Central memory CD8-positive, alpha-beta T cell (primary cell): ENCODE measurements at regions not wholly inside any gene's neighbourhood (a gene's known extent, or its start where the extent isn't known, plus 50 kb on each side); places are given as distances from the start of the nearest gene placed in this dataset.

ENCODE experiments used
- ATAC-seq: fragments of 150-1000 bp; cut with Tn5 transposase; replicated peaks from 2 replicates; pipeline ENCODE4 v1.10.0; 2022; ENCODE audit warnings: mild to moderate bottlenecking, moderate FRiP score, moderate number of reproducible peaks; ENCODE audit not compliant: poor library complexity, severe bottlenecking; ENCODE audit errors: extremely low read depth
- DNase-seq, 2 donors: peaks; one replicate each; pipeline ENCODE4 v3.0.0; 2021; ENCODE audit warnings: low spot score in 2 of 2
- H3K27ac Mint-ChIP-seq: one replicate; pipeline ENCODE4 v1.8.0; 2022; ENCODE audit warnings: low read depth, mild to moderate bottlenecking, moderate library complexity, mixed read lengths
- H3K27me3 Mint-ChIP-seq: one replicate; pipeline ENCODE4 v1.8.0; 2022; ENCODE audit warnings: mixed read lengths
- H3K36me3 Mint-ChIP-seq: one replicate; pipeline ENCODE4 v1.8.0; 2022; ENCODE audit warnings: mild to moderate bottlenecking, moderate library complexity, mixed read lengths; ENCODE audit not compliant: insufficient read depth
- H3K4me1 Mint-ChIP-seq: one replicate; pipeline ENCODE4 v1.8.0; 2022; ENCODE audit warnings: mixed read lengths
- H3K4me3 Mint-ChIP-seq: one replicate; pipeline ENCODE4 v1.8.0; 2022; ENCODE audit warnings: mild to moderate bottlenecking, moderate library complexity, mixed read lengths
- H3K9me3 Mint-ChIP-seq: one replicate; pipeline ENCODE4 v1.8.0; 2022; ENCODE audit warnings: mixed read lengths

GRCh38 chr3:144433006-144433405 is 461.4 kb downstream of the DIPK2A start:
- Mint-ChIP-seq H3K27me3 (no peaks in the 10 kb centered on the region), H3K9me3 (no peaks in the 10 kb centered on the region), H3K27ac (no peak overlapping the region), H3K36me3 (peaks cover 2% of the 10 kb centered on the region), H3K4me1 (no peaks in the 10 kb centered on the region), H3K4me3 (no peak overlapping the region)
- DNase-seq (no peak), ATAC-seq (no peak)

GRCh38 chr3:144437989-144438388 is 466.4 kb downstream of the DIPK2A start:
- Mint-ChIP-seq H3K4me3 (no peak overlapping the region), H3K27me3 (no peaks in the 10 kb centered on the region), H3K9me3 (no peaks in the 10 kb centered on the region), H3K4me1 (no peaks in the 10 kb centered on the region), H3K36me3 (peaks cover 2% of the 10 kb centered on the region), H3K27ac (no peak overlapping the region)
- no peak for DNase-seq
- ATAC-seq = no peak

GRCh38 chr3:144444061-144444460 is 472.4 kb downstream of the DIPK2A start:
- no peaks in the 10 kb centered on the region for H3K4me1 Mint-ChIP-seq
- DNase-seq (no peak), ATAC-seq (no peak)
- H3K4me3 Mint-ChIP-seq = no peak overlapping the region
- no peaks in the 10 kb centered on the region for H3K27me3 Mint-ChIP-seq
- H3K9me3 Mint-ChIP-seq = no peaks in the 10 kb centered on the region
- no peak overlapping the region for H3K27ac Mint-ChIP-seq
- H3K36me3 Mint-ChIP-seq = no peaks in the 10 kb centered on the region

GRCh38 chr3:144444546-144444945 is 472.9 kb downstream of the DIPK2A start:
- ATAC-seq = no peak
- no peak for DNase-seq
- Mint-ChIP-seq H3K27me3 (no peaks in the 10 kb centered on the region), H3K4me3 (no peak overlapping the region), H3K36me3 (no peaks in the 10 kb centered on the region), H3K9me3 (no peaks in the 10 kb centered on the region), H3K27ac (no peak overlapping the region), H3K4me1 (no peaks in the 10 kb centered on the region)

- Mint-ChIP-seq H3K4me1 (no peaks in the 10 kb centered on the region), H3K27ac (no peak overlapping the region), H3K4me3 (no peak overlapping the region), H3K36me3 (peaks cover 1% of the 10 kb centered on the region), H3K9me3 (no peaks in the 10 kb centered on the region), H3K27me3 (peaks cover 8% of the 10 kb centered on the region)
- DNase-seq (no peak), ATAC-seq (no peak)
These were observed 484.3 kb downstream of the DIPK2A start for GRCh38 chr3:144455841-144456440.

- DNase-seq (no peak), ATAC-seq (no peak)
- Mint-ChIP-seq H3K9me3 (no peaks in the 10 kb centered on the region), H3K4me3 (no peak overlapping the region), H3K27ac (no peak overlapping the region), H3K27me3 (peaks cover 8% of the 10 kb centered on the region), H3K36me3 (peaks cover 1% of the 10 kb centered on the region), H3K4me1 (no peaks in the 10 kb centered on the region)
These were observed 486.1 kb downstream of the DIPK2A start for GRCh38 chr3:144457758-144458157.

- Mint-ChIP-seq H3K4me1 (no peaks in the 10 kb centered on the region), H3K4me3 (no peak overlapping the region), H3K27me3 (peaks cover 8% of the 10 kb centered on the region), H3K9me3 (no peaks in the 10 kb centered on the region), H3K27ac (no peak overlapping the region), H3K36me3 (peaks cover 1% of the 10 kb centered on the region)
- ATAC-seq (no peak), DNase-seq (no peak)
These were observed 486.7 kb downstream of the DIPK2A start for GRCh38 chr3:144458283-144458682.

GRCh38 chr3:144462337-144462736 is 490.7 kb downstream of the DIPK2A start:
- Mint-ChIP-seq H3K36me3 (peaks cover 1% of the 10 kb centered on the region), H3K27ac (no peak overlapping the region), H3K4me3 (no peak overlapping the region), H3K27me3 (peaks cover 8% of the 10 kb centered on the region), H3K9me3 (no peaks in the 10 kb centered on the region), H3K4me1 (no peaks in the 10 kb centered on the region)
- no peak for ATAC-seq
- no peak for DNase-seq

GRCh38 chr3:144463911-144464310 is 492.3 kb downstream of the DIPK2A start:
- Mint-ChIP-seq H3K4me3 (no peak overlapping the region), H3K27ac (no peak overlapping the region), H3K4me1 (no peaks in the 10 kb centered on the region), H3K9me3 (no peaks in the 10 kb centered on the region), H3K27me3 (no peaks in the 10 kb centered on the region), H3K36me3 (no peaks in the 10 kb centered on the region)
- DNase-seq = no peak
- no peak for ATAC-seq

- H3K27me3 Mint-ChIP-seq = no peaks in the 10 kb centered on the region
- no peak for DNase-seq
- no peak for ATAC-seq
- H3K27ac Mint-ChIP-seq = no peak overlapping the region
- no peaks in the 10 kb centered on the region for H3K4me1 Mint-ChIP-seq
- H3K36me3 Mint-ChIP-seq = no peaks in the 10 kb centered on the region
- H3K4me3 Mint-ChIP-seq = no peak overlapping the region
- no peaks in the 10 kb centered on the region for H3K9me3 Mint-ChIP-seq
These were observed 494.5 kb downstream of the DIPK2A start for GRCh38 chr3:144466114-144466513.

GRCh38 chr3:144466540-144466939 is 494.9 kb downstream of the DIPK2A start:
- ATAC-seq (no peak), DNase-seq (no peak)
- Mint-ChIP-seq H3K27me3 (no peaks in the 10 kb centered on the region), H3K36me3 (no peaks in the 10 kb centered on the region), H3K4me3 (no peak overlapping the region), H3K27ac (no peak overlapping the region), H3K9me3 (no peaks in the 10 kb centered on the region), H3K4me1 (no peaks in the 10 kb centered on the region)

GRCh38 chr3:144470666-144471065 is 499.0 kb downstream of the DIPK2A start:
- DNase-seq (no peak), ATAC-seq (no peak)
- Mint-ChIP-seq H3K4me1 (no peaks in the 10 kb centered on the region), H3K27me3 (no peaks in the 10 kb centered on the region), H3K27ac (no peak overlapping the region), H3K9me3 (no peaks in the 10 kb centered on the region), H3K36me3 (no peaks in the 10 kb centered on the region), H3K4me3 (no peak overlapping the region)

GRCh38 chr3:144477593-144477992 is 506.0 kb downstream of the DIPK2A start:
- ATAC-seq (no peak), DNase-seq (no peak)
- Mint-ChIP-seq H3K27me3 (no peaks in the 10 kb centered on the region), H3K9me3 (no peaks in the 10 kb centered on the region), H3K4me3 (no peak overlapping the region), H3K4me1 (no peaks in the 10 kb centered on the region), H3K27ac (no peak overlapping the region), H3K36me3 (no peaks in the 10 kb centered on the region)
